Eye (tissue), 1 donor: ENCODE measurements at regions not wholly inside any gene's neighbourhood (a gene's known extent, or its start where the extent isn't known, plus 50 kb on each side); places are given as distances from the start of the nearest gene placed in this dataset.
"Not testable (repeated sequence)": the region's sequence is repeated elsewhere in the genome, so short reads cannot be mapped to it uniquely, and the experiment has no call there.

ENCODE experiments used
- DNase-seq: peaks from one replicate; pipeline ENCODE4 v3.0.0-alpha.2; 2015

DNA sequence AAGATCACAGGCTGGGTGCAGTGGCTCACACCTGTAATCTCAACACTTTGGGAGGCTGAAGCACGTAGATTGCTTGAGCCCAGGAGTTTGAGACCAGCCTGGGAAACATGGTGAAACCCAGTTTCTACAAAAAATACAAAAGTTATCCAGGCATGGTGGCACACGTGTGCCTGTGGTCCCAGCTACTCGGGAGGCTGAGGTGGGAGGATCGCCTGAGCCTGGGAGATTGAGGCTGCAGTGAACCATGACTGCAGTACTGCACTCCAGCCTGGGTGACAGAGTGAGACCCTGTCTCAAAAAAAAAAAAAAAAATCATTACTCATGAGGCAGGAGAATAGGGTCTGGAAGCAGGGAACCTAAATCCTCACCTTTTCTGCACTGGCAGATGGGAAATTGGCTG, 79.1 kb upstream of the CLDN5 start:
- DNase-seq = not testable (repeated sequence)

DNA sequence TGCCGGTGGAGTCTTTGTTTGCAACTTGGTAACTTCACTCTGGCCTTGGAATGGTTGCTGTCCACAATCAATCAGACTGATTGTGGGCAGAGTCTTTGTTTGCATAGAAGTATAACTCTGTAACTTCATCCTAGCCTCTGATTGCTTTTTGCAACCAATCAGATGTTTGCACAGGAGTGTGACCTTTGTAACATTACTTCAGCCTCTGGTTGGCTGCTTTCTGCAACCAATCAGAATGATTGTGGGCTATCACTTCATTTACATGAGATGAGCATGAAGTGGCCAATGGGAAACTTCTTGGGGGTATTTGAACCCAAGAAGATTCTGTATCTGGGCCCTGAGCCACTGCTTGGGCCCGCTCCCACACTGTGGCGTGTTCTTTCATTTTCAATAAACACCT, 79.6 kb upstream of the CLDN5 start:
- no peak for DNase-seq

GRCh38 chr22:19604711-19605268, 80.6 kb upstream of the CLDN5 start:
- peak; percentile 41 for DNase-seq

DNA sequence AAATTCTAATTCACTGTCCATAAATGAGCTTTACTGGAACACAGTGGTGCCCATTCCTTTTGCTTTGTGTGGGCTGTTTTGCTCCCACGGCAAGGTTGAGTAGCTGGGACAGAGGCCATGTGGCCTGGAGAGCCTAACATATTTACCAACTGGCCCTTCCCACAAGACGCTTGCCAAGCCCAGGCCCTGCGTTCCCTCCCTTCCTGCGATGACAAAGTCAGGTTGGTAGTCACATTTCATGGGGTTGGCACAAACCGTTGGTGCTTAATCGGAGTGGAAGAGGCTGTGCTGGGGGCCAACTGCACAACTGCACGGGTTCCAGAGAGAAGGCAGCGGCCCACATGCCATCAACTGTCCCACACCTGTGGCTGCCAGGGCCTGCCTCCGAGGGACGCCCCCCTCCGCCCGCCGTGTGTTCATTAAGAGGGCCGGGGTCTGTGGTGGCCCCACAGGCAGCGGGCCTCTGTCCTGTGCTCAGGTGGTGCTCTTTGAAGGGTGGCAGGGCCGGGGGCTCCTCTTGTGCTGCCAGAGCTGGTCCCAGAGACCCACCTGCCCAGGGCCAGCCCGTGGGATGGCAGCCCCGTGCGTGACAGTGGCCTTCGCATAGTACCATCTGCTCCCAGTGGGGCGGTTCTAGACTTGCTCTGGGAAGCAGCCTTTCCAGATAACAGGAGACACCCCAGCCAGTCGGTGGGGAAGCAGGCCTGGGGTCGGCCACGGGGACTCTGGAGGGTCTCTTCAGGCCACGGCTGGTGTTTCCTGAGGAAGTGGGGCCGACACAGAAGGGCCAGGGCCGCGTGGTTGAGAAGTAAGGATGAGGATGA, 81.5 kb upstream of the CLDN5 start:
- DNase-seq = no peak

DNA sequence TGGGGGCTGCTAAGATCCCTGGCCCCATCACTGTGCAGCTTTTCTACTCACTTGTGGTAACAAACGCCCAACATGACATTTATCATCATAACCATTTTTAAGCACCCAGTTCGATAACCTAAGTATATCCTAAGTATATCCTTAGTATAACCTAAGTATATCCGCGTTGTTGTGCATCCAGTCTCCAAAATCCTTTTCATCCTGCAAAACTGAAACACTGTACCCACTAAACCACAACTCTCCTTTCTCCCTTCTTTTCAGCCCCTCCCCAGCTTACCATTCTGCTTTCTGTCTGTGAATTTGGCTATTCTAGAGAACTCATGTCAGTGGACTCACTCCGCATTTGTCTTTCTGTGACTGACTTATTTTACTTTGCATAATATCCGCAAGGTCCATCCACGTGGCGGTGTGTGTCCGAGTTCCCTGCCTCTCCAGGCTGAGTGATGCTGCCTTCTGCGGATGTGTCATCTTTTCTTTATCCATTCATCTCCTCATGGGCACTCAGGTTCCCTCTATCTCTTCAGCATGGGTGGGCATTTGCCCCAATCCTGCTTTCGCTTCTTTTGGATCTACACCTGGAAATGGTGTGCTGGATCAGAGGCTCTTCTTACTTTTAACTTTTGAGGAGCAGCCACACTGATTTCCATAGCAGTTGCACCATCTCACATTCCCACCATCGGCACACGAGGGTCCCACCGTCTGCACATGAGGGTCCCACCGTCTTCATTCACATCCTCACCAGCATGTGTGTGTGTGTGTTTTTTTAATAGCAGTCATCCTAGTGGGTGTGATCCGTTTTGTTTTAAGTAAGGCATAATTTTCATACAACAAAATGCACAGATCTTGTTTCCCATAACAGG, 82.4 kb upstream of the CLDN5 start:
- DNase-seq = no peak

GRCh38 chr22:19607192-19608002, 83.2 kb upstream of the CLDN5 start:
- DNase-seq = no peak

DNA sequence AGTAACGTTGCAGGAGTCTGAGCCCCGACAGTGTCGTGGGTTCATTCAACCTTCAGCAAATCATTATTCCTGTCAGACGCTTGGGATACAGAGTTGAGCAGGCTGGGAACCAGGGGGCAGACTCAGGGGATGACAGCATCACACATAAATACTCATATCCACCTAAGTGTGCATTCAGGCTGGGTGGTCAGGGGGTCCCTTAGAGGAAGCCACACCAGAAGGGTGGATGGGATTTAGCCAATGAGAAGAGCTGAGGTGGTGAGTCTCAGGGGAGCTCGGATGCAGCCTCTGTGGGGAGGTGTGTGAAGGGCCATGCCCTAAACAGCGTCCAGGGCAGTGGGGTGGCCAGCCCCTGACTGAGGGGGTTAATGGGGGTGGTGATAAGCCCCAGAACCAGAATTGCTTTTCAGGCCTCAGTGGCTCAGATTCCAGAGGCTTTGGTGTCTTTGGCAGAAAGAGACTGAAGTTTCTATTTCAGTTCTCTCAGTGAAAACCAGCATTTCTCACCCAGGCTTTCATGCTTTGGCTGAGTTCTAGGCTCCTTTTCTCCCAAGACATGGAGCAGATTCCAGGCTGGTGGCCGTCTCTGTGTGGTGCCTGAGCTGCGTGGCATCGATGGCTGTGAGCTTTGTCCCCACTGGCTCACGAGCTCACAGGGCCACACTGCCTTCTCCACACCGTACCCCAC, 83.9 kb upstream of the CLDN5 start:
- DNase-seq = no peak

- not testable (repeated sequence) for DNase-seq
These were observed 85.5 kb upstream of the CLDN5 start for GRCh38 chr22:19609753-19610152.

GRCh38 chr22:19610518-19611253, 86.5 kb upstream of the CLDN5 start:
- DNase-seq = no peak

DNA sequence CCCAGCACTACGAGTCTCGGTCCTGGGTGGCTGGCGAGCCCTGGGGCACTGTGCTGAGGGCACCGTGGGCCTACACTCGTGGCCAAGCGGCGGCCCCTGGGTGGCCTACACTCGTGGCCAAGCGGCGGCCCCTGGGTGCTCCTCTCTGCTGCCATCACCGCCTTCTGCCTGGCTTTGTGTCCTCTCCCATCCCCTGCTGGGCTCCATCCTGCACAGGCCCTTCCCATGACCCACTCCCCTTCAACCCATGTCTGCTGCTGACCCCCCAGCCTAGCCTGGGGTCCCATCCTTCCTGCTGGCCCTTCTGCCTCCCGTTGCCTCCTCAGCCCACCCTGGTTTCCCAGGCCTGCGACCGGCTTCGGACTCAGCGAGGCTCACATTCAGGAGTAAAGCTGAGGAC, 87.4 kb upstream of the CLDN5 start:
- no peak for DNase-seq

DNA sequence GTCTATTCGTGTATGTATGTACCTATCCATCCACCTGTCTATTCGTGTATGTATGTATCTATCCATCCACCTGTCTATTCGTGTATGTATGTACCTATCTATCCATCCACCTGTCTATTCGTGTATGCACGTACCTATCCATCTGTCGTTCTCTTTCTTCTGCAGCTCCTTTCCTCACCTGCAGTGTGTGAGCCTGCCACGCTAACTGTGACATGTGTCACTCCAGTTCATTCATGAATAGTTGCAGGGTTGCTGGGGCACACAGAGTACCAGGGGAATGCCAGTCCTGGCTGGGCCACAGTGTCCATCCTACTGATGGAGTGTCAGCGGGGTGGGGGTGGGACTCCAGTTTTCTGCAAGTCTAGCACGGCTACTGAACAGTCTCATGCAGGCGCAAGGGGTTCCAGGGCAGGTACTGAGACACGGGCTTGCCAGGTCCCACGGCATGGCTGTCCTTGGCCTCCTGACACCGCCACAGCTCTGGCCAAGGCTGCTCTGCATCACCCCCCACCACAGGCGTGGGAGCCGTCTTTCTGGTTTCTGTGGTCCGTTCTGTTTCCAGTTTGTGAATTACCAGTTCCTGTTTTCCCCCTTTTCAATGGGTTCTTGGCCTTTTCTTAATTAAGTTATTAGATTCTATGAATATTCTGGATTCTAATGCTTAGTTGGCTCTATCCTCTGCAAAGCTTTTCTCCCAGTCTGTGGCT, 88.8 kb upstream of the CLDN5 start:
- no peak for DNase-seq

- DNase-seq = no peak
These were observed 90.3 kb upstream of the CLDN5 start for GRCh38 chr22:19614536-19614863.

GRCh38 chr22:19615001-19615461, 90.8 kb upstream of the CLDN5 start:
- DNase-seq = no peak

GRCh38 chr22:19615867-19616581, 91.8 kb upstream of the CLDN5 start:
- no peak for DNase-seq

DNA sequence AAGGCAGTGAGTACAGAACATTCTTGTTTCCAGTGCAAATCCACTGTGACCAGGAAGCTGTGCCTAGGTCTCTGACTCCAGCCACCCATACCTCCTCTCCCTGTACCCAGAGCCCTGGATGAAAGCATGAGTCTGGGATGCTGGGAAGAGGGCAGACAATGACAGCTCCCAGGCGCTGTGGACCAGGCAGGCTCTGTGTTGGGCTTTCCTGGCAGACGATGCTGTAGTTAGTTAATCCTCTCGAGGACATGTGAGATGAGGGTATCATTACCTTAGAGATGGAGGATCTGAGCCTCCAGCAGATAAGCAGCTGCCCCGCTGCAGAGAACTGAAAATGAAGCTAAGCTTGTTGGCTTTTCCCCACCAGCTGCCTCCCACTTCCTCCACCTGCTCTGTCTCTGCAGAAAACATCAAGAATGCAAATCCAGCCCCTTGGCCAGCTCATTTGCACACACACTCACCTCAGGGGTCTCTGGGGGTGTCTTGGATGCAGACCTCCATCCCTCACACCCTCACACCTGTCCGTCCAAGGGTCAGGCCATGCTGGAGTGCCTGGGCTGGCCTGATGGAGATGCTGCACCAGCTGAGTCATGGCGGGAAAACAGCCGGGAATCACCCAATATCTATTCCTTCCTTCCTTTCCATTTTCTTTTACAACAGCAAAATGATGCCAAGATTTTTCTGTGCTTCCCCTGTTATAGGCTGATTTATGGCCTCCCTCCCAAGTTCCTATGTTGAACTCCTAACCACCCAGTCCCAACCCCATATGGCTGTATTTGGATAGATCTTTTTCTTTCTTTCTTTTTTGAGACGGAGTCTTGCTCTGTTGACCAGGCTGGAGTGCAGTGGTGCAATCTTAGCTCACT, 94.9 kb upstream of the SEPTIN5 start:
- peak; percentile 14 for DNase-seq

- peak; percentile 49 for DNase-seq
These were observed 93.4 kb upstream of the SEPTIN5 start for GRCh38 chr22:19620742-19621371.

DNA sequence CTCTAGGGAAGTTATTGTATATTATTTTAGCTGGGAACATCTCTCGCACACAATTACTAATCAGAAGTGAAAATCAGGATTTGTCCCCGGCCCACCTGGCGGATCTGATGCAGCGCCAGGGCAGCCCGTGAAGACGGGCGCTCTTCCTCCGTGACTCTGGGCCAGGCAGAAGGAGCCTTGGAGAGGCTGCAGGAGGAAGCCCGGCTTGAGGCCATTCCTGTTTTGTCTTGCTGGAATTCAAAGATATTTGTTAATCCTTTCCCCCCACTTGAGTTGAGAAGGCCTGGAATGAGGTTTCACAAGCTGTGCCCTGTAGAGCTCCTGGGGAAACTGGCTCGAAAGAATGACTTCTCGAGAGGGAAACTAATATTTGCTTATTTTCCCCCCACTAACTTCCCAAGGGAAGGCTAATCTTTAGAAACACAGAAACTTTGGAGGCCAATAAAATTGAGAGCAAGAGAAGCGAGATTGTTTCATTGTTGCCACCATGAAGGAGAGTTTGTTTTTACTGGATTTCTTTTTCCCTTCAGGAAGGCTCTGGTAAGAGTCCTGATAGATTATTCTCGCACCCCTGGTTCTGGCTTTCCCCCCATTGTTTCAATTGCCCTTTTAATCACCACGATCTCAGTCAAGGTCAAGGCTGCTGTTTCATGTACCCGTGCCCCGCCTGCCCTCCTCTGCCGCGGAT, 92.8 kb upstream of the SEPTIN5 start:
- DNase-seq = peak; percentile 54

GRCh38 chr22:19622061-19622441, 92.3 kb upstream of the SEPTIN5 start:
- peak; percentile 46 for DNase-seq
